ENCODE measurements at regions not wholly inside any gene's neighbourhood (a gene's known extent, or its start where the extent isn't known, plus 50 kb on each side); places are given as distances from the start of the nearest gene placed in this dataset.

DNA sequence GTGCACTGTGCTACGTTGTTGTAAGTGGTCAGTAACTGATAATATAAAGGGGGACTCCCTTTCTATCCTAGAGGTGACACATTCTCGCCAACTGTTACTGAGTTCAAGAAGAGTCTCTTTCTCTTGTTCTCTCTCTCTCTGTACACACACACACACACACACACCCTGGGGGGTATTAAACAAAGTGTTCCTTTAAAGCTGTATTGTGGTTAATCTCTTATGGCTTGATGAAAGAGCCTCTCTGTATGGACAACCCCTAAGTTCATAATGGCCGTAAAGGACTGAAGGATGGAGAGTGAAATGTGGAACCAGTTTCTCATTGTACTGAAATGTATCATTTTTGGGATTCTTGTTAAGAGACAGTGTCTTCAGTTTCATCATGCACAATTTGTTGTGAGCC, 145.2 kb upstream of the BMPER start:
- no peak for DNase-seq

DNA sequence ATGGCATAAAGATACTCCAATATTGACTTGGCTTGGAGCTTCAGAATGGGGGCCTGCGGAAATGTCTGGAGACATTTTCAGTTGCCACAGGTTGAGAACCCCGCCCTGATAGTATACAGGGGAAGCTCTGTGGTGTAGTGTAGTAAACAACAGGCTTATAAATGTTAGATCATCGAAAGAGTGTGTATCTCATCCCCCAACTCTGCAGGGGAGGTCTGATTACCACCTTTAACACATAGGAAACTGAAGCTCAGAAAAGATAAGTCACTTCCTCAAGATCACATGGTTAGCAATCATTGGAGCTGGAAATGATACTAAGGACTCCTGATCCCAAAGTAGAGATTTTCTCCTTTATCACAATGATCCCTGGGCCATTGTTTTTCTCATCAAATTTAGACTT, 144.5 kb upstream of the BMPER start:
- DNase-seq = no peak

- no peak for DNase-seq
These were observed 143.8 kb upstream of the BMPER start for GRCh38 chr7:33761449-33762080.

DNA sequence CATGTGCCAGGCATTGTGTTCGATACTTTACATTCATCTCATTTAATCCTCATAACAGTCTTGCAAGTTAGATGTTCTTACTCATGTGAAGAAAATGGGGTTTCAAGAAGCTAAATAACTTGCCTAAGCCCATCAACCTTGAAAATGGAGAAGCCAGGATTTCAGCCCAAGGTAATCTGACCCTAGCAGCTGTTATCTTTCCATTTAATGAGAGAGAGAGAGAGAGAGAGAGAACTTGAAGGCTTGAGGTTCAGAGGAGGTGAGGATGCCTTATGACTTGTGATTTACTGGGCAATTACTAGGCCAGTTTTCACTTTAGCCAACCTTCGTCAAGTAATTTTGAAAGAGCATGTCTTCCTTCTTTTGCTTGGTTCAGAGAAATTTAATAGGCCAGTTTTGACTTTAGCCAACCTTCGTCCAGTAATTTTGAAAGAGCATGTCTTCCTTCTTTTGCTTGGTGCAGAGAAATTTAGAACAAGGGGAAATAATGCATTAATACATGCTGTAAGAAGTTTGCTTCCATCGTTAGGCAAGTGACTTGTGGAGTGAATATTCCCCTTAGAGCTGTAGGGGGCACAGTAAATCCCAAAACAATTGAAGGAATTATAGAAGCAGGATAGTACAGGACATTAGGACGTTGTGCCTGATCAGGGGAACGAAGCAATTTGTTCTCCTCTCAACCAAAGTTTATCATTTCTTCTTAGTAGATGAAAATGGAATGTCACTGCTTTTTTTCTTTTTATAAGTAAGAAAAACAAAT, 143.0 kb upstream of the BMPER start:
- DNase-seq = no peak

- DNase-seq = no peak
These were observed 142.4 kb upstream of the BMPER start for GRCh38 chr7:33762911-33763306.

DNA sequence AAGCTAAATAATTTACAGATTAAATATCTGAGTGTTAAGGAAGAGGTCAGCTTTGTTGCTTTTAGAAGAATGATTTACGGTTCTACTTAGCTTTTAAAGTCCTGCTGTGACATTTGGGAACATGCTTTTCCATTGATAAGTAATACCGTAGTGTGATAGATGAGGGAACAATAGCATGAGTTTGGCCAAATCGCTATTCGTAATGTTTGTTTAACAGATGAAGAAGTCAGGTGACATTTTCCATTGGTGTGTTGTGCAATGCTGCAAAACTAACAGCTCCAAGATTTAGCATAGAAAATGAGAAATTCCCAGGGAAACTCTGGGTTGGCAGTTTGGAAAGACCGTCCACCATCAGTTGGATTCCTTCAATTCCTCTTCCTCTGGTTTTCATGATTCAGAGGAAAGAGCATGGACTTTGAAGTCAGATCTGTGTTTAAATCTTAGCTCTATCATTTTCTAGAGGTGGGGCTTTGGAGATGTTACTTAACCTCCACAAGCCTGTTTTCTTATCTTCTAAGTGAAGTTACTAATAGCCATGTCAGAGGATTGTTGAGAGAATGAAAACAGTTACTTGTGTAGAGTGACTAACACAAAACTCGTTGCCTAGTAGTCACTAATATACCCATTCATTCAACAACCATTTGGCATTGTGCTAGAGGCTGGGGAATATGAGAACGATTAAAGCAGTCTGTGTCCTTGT, 140.4 kb upstream of the BMPER start:
- DNase-seq = no peak

GRCh38 chr7:33766405-33766804, 138.9 kb upstream of the BMPER start:
- no peak for DNase-seq

- no peak for DNase-seq
These were observed 135.4 kb upstream of the BMPER start for GRCh38 chr7:33769930-33770329.

- no peak for DNase-seq
These were observed 134.8 kb upstream of the BMPER start for GRCh38 chr7:33770576-33770975.

DNA sequence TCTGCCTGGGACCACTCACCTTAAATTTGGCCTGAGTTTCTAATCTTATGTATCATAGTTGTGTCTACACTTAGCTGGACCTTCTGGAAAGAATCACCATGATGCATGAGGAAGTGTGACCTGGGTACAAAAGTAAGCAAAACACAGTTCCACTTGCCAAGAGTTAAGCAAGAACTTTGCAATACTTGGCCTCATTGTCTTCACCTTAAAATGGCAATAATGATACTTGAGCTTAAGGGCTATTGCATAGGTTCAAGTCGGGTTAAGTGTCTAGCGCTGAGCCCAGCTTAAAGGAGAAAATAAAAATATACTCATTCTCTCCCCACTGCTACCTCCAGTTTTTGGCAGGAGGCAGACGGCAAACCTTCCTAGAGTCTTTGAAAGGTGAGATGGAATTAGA, 133.9 kb upstream of the BMPER start:
- DNase-seq = no peak

- no peak for DNase-seq
These were observed 132.3 kb upstream of the BMPER start for GRCh38 chr7:33773053-33773452.

GRCh38 chr7:33774762-33775523, 130.4 kb upstream of the BMPER start:
- no peak for DNase-seq

GRCh38 chr7:33775790-33776189, 129.5 kb upstream of the BMPER start:
- no peak for DNase-seq

- no peak for DNase-seq
These were observed 128.6 kb upstream of the BMPER start for GRCh38 chr7:33776788-33777187.

- DNase-seq = no peak
These were observed 127.1 kb upstream of the BMPER start for GRCh38 chr7:33778195-33778594.

- DNase-seq = no peak
These were observed 126.1 kb upstream of the BMPER start for GRCh38 chr7:33779216-33779615.

DNA sequence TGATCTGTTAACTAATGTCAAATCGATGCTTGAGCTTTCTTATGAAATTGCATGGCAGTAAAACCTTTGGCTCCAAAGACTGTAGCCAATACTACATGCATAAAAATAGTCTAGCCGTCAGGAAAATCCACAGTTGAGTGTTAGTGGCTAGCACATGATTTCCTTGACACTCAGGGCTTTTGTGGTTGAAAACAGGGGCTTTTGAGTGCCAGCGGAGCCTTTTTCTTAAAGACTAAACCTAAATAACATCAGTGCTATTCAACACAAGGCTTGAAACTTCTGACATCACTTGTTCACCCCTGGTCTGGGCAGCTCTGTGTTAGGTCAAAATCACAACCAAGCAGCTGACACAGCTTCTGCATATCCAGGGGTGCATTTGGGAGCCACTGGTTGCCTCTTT, 124.2 kb upstream of the BMPER start:
- DNase-seq = no peak

GRCh38 chr7:33781796-33782195, 123.5 kb upstream of the BMPER start:
- DNase-seq = no peak

GRCh38 chr7:33784000-33784399, 121.3 kb upstream of the BMPER start:
- no peak for DNase-seq

- no peak for DNase-seq
These were observed 116.8 kb upstream of the BMPER start for GRCh38 chr7:33788531-33788930.

- no peak for DNase-seq
These were observed 115.3 kb upstream of the BMPER start for GRCh38 chr7:33789871-33790630.

DNA sequence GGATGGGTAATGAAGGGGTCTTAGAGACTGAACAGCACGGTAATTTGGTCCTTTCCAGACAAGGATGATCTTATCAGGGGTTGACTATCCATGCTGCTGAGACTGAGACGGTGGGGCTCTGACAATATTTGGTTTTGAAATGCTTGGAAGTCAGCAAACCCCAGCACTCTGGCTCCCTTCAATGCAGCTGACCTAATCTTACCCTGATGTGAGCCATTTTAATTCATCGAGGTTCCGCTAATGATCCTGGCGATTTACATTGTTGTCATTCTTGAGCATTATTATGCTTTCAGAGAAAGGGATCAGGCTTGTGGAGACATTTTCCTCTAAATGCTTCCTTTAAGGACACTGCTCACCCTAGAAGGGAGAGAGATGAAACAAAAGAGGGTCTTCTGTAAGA, 114.6 kb upstream of the BMPER start:
- DNase-seq = no peak

DNA sequence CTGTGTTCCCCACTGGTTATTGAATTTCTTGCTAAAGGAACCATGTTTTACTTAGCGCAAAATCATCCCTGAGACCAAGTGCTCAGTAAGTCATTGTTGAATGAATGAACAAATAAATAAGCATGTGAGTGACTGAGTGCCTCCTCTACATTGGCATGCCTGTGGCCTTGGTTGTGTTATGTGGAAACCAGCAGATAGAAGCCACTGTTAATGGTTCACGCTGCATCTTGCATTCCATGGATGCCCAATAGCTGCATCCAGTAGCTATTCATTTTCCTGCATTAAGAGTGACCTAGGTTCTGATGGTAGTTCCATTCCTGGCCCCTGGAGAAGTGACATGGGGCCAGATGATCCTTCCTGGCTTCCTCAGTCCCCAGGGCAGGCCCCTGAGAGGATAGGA, 113.3 kb upstream of the BMPER start:
- no peak for DNase-seq

Measured in CD4-positive, alpha-beta T cell treated with Interleukin-17A for 1 hour (primary cell).